ENCODE measurements at regions not wholly inside any gene's neighbourhood (a gene's known extent, or its start where the extent isn't known, plus 50 kb on each side); places are given as distances from the start of the nearest gene placed in this dataset.
"Not testable (repeated sequence)": the region's sequence is repeated elsewhere in the genome, so short reads cannot be mapped to it uniquely, and the experiment has no call there.

GRCh38 chr7:120014301-120014700, 258.7 kb upstream of the KCND2 start:
- not testable (repeated sequence) for TF ChIP-seq NFRKB (IDR thresholded peaks at IDR 0.05); FOXA1 (IDR thresholded peaks at IDR 0.05); FOXM1 (IDR thresholded peaks at IDR 0.05; ENCODE audit: borderline replicate concordance); SP1 (IDR thresholded peaks at IDR 0.05); SUZ12 (IDR thresholded peaks at IDR 0.05); HDGF (IDR thresholded peaks at IDR 0.05; ENCODE audit: borderline replicate concordance); BHLHE40 (IDR thresholded peaks at IDR 0.05; ENCODE audit: borderline replicate concordance)
